ENCODE measurements at regions not wholly inside any gene's neighbourhood (a gene's known extent, or its start where the extent isn't known, plus 50 kb on each side); places are given as distances from the start of the nearest gene placed in this dataset.

DNA sequence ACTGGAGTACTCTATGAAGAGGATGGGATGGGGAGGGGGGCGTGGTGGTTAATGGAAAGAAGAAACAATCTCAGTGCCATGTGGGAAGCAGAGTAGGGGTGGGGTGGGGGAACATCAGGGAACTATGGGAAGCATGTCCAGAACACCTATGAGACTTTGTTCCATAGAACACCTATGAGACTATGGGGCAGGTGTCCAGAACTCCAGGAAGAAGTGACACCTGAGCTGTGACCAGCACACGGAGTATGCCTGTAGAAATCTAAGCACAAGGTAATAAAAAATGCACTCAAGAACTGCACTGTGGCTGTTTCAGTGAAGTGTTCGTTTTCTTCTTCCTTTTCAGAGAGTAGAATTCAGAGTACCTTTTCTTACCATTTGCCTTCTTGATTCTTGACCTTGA lies 704.8 kb upstream of the TENM3 start:
- no peak for TF ChIP-seq CTCF (IDR thresholded peaks at IDR 0.05)
- no peak for TF ChIP-seq POLR2A (IDR thresholded peaks at IDR 0.05)
